Panc1 (cell line): ENCODE measurements at regions not wholly inside any gene's neighbourhood (a gene's known extent, or its start where the extent isn't known, plus 50 kb on each side); places are given as distances from the start of the nearest gene placed in this dataset.

Source experiments
- CTCF ChIP-seq: fragments of 450-650 bp; IDR thresholded peaks from 2 replicates; pipeline ENCODE4 v1.5.1; 2017; ENCODE audit warnings: mild to moderate bottlenecking
- POLR2AphosphoS5 ChIP-seq: IDR thresholded peaks from 2 replicates; pipeline ENCODE4 v1.6.1; 2012; ENCODE audit warnings: mild to moderate bottlenecking, low read depth, low read length, moderate library complexity
- SIN3A ChIP-seq: IDR thresholded peaks from 2 replicates; pipeline ENCODE4 v1.6.1; 2012; ENCODE audit warnings: low read depth, mild to moderate bottlenecking, low read length, moderate library complexity, borderline replicate concordance; ENCODE audit not compliant: insufficient read depth

GRCh38 chr18:78074400-78075020 lies 824.9 kb downstream of the GALR1 start:
- TF ChIP-seq CTCF (peak; percentile 24; the same call in 1 of the 2 replicates), POLR2AphosphoS5 (no peak), SIN3A (no peak)
